NCI-H526 (cell line): ENCODE measurements at regions not wholly inside any gene's neighbourhood (a gene's known extent, or its start where the extent isn't known, plus 50 kb on each side); places are given as distances from the start of the nearest gene placed in this dataset.
"Not testable (repeated sequence)": the region's sequence is repeated elsewhere in the genome, so short reads cannot be mapped to it uniquely, and the experiment has no call there.

ENCODE experiments used
- DNase-seq, 2 experiments: peaks; one replicate each; lab custom pipeline; 2025; lab: John Stamatoyannopoulos, UW

DNA sequence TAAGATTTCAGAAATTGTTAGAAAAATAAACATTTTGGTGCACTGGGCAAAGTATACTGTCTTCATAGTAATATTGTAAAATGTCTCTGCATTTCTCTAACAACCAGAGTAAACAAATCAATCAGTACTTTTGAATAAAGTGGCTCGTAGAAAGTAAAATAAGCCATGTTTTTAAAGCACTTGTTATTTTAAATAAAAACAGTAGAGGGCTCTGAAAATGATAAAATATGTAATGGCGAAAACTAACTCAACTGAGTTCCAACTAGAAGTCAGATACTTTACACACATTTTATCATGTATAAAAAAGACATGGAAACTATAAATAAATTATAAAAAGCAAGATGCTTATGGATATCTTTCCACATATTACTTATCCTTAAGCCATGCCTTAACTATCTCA lies 1134.4 kb downstream of the PDHA2 start:
- DNase-seq = no peak

DNA sequence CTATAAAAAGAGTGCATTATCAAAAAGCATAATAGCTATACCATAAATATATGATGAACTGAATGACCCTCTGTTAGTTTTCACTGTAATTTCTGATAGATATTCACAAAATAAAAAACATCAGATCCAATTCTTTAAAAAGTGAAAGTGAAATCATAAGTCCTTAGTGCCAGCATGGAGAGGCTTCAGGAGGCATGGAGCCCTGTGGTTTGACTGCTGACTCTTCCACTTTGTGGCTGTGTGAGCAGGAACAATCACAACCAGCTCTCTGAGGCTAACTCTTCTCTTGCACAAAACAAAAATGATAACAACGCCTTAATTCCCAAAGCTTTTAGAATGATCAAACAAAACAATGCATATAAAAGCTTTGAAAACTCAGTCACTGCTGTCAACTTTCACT lies 1143.9 kb downstream of the PDHA2 start:
- no peak for DNase-seq

- no peak for DNase-seq
Measured at GRCh38 chr4:96986816-96987215, 1146.9 kb downstream of the PDHA2 start.

DNA sequence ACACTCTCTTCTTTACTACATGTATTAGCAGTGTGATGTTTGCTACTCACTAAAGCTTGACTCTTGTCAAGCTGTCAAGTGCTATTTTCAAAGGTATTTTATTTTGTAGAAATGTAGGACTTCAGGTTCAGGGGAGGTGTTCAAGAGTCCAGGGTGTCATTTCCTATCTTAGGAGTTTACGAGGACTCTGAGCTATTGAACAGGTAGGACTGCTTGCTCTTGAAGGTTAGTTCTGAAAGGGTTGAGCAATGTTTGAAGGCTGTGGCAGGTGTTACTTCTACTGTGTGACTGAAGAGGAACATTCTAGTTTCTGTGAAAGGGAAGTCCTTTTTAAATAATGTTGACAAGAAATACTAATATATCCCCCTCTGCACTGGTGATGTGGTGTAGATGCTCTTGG lies 1151.2 kb downstream of the PDHA2 start:
- DNase-seq = no peak

- DNase-seq = no peak
Measured at GRCh38 chr4:96992443-96992842, 1150.8 kb downstream of the STPG2 start.

DNA sequence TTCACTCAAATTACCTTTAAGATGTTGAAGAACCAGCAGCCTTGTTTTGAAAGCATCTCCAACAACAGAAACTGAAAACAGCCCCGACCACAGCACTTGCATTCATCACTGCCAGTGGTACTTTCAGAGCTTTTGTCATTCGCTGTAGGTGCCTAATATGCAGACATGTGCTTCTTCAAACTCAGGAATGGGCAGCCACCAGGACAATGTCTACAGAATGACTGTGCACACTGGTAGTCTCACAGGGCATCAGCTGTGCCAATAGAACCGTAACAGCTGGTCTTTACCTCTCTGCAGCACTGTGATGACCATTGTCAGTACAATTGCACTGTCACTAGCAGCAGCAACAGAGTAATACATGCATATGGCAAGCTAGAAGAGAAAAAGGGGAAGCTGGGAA lies 1149.7 kb downstream of the STPG2 start:
- no peak for DNase-seq

DNA sequence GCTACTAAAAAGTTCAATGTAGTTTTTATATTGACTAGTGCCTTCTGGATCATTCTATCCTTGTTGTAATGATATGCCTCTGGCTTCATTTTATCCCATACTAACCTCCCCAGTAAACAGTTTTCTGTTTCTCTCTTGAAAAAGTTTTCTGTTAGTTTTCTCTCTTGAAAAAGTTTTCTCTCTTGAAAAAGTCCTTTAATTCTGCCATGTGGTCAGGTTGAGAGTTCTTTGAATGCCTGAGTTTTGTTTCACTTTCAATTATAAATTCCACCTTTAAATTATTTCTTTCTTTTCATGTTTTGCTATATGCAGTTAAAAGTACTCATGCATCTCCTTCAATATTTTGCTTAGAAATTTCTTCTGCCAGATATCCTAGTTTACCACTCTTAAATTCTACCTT lies 1139.6 kb downstream of the STPG2 start:
- DNase-seq = no peak

DNA sequence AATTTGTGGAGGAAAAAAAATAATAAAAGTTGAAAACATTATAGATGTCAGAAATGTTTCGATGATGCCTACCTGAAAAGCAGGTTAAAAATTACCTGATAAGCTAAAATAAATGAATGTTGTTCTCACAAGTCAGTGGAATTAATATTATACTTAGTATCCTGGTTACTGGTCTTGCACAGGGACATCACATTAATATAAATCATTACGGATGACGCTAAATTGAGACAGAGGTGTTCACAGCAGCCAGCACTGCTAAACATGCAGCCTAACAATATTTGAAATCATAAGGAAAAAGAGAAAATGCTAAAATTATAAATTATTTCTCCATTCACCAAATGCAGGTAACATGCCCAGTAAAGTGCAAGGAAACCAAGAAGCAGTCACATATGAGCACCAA lies 1130.0 kb downstream of the STPG2 start:
- no peak for DNase-seq

DNA sequence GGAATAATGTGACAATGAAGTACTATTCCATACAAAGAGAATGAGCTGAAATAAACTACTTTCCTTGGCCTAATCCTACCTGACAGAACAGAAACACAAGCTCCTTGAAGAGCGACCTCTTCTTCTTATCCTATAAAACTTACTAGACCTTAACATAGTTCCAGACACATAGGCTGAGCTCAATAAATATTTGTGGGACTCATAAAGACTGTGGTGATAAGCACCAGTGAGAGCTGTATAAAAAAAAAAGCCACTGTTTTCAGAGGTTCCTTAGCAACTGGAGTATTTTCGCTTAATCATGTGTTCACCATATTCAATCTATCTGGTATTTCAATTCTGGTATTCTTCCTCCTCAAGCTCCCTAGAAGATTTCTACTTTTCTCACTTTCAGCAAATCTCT lies 1129.6 kb downstream of the STPG2 start:
- DNase-seq = no peak

GRCh38 chr4:97015301-97015700 lies 1128.0 kb downstream of the STPG2 start:
- peak in 1 of 2 experiments; percentile 9 for DNase-seq

- DNase-seq = no peak
Measured at GRCh38 chr4:97016186-97016907, 1126.9 kb downstream of the STPG2 start.

GRCh38 chr4:97027728-97028410 lies 1115.4 kb downstream of the STPG2 start:
- no peak for DNase-seq

GRCh38 chr4:97028785-97029184 lies 1114.5 kb downstream of the STPG2 start:
- DNase-seq = no peak

GRCh38 chr4:97037411-97038145 lies 1105.7 kb downstream of the STPG2 start:
- DNase-seq = peak in 1 of 2 experiments; percentile 1

DNA sequence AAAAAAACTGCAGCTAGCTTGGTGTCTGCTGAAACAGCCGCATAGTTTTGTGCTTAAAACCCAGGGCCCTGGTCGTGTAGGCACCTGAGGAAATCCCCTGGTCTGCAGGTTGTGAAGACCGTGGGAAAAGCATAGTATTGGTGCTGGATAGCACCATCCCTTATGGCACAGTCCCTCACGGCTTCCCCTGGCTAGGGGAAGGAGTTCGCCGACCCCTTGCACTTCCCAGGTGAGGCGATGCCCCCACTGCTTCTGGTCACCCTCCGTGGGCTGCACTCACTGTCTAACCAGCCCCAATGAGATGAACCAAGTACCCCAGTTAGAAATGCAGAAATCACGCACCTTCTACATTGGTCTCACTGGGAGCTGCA lies 1105.1 kb downstream of the STPG2 start:
- no peak for DNase-seq

- DNase-seq = no peak
Measured at GRCh38 chr4:97072666-97073065, 1070.6 kb downstream of the STPG2 start.

- no peak for DNase-seq
Measured at GRCh38 chr4:97073194-97073593, 1070.1 kb downstream of the STPG2 start.

- no peak for DNase-seq
Measured at GRCh38 chr4:97074531-97074930, 1068.7 kb downstream of the STPG2 start.

GRCh38 chr4:97081951-97082350 lies 1061.3 kb downstream of the STPG2 start:
- DNase-seq = no peak

DNA sequence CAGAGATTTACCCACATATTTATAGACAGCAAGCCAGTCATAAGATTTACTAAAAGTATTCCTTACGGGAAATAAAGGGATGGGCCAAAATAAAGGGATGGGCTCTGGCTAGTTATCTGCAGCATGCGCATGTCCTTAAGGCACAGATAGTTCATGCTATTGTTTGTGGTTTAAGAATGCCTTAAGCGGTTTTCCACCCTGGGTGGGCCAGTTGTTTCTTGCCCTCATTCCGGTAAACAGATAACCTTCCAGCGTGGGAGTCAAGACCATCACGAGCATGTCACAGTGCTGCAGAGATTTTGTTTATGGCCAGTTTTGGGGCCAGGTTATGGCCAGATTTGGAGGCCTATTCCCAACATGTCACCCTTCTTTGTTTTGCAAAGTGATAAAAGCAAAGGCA lies 1046.2 kb downstream of the STPG2 start:
- DNase-seq = not testable (repeated sequence)

DNA sequence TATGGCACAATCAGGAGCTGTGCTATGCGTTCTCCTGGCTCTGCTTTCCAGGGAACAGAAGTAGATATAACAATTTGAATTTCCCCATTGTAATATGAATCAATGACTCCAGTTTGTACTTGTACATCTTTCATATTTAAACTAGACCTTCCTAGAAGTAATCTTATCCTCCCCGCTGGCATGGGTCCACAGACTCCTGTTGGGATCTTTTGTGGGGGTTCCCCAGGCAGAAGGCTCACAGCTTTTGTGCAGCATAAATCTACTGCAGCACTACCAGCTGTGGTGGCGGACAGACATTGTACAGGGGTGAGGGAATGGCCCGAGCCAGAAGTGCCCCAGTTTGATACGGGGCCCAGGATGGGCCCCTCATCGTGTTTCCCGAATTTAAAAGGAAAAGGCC lies 1042.1 kb downstream of the STPG2 start:
- not testable (repeated sequence) for DNase-seq

- no peak for DNase-seq
Measured at GRCh38 chr4:97103252-97103651, 1040.0 kb downstream of the STPG2 start.

DNA sequence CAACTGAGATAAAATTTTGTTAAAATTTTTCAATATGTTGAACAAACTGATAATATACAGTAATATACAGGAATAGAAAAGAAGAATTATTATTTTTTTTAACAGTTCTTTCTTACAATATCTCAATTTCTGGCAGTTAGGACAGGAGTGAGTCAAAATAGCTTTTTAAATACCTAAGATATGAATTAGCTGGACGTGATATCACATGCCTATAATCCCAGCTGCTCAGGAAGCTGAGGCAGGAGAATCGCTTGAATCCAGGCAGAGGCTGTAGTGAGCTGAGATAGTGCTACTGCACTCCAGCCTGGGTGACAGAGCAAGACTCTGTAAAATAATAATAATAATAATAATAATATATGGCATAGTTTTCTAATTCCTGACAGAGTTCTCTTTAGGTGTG lies 1039.3 kb downstream of the STPG2 start:
- DNase-seq = no peak
